Endothelial cell of umbilical vein (primary cell): ENCODE measurements at regions not wholly inside any gene's neighbourhood (a gene's known extent, or its start where the extent isn't known, plus 50 kb on each side); places are given as distances from the start of the nearest gene placed in this dataset.
"Not testable (repeated sequence)": the region's sequence is repeated elsewhere in the genome, so short reads cannot be mapped to it uniquely, and the experiment has no call there.

ENCODE experiments used
- CTCF ChIP-seq, 2 donors: IDR thresholded peaks; 1 replicate in 1 of 2; 2 replicates in 1 of 2; pipeline ENCODE4 v1.5.1; 2011; ENCODE audit warnings: low read length in 2 of 2, mild to moderate bottlenecking in 2 of 2, moderate library complexity in 2 of 2, control low read depth in 1 of 2, inconsistent platforms in 1 of 2, low read depth in 1 of 2; ENCODE audit not compliant: insufficient read depth in 1 of 2; ENCODE audit errors: extremely low read depth in 1 of 2
- EZH2 ChIP-seq: IDR thresholded peaks from 2 replicates; pipeline ENCODE4 v1.6.1; 2012; ENCODE audit warnings: borderline replicate concordance, low read depth, mild to moderate bottlenecking, moderate library complexity, low read length, inconsistent platforms; ENCODE audit not compliant: severe bottlenecking
- MAX ChIP-seq: IDR thresholded peaks from 2 replicates; pipeline ENCODE4 v1.6.1; 2011; ENCODE audit not compliant: insufficient read depth, insufficient read length

GRCh38 chr1:121550817-121551216 is 366.0 kb downstream of the SRGAP2C start:
- not testable (repeated sequence) for TF ChIP-seq CTCF (IDR thresholded peaks at IDR 0.05; ENCODE audit: extremely low read depth in 1 of 2, insufficient read depth in 1 of 2, low read depth in 1 of 2, low read length in 2 of 2); MAX; EZH2
